22Rv1 (cell line): ENCODE measurements at regions not wholly inside any gene's neighbourhood (a gene's known extent, or its start where the extent isn't known, plus 50 kb on each side); places are given as distances from the start of the nearest gene placed in this dataset.

Experiments
- ZFX ChIP-seq: fragments of 450-650 bp; IDR thresholded peaks from 2 replicates; pipeline ENCODE4 v1.6.1; 2017; ENCODE audit warnings: antibody characterized with exemption, borderline replicate concordance
- TF ChIP-seq, protein P1 (sequence below): fragments of 450-650 bp; IDR thresholded peaks from 2 replicates; pipeline ENCODE4 v1.5.1; 2017; ENCODE audit warnings: mild to moderate bottlenecking

- TF ChIP-seq, protein P1, sequence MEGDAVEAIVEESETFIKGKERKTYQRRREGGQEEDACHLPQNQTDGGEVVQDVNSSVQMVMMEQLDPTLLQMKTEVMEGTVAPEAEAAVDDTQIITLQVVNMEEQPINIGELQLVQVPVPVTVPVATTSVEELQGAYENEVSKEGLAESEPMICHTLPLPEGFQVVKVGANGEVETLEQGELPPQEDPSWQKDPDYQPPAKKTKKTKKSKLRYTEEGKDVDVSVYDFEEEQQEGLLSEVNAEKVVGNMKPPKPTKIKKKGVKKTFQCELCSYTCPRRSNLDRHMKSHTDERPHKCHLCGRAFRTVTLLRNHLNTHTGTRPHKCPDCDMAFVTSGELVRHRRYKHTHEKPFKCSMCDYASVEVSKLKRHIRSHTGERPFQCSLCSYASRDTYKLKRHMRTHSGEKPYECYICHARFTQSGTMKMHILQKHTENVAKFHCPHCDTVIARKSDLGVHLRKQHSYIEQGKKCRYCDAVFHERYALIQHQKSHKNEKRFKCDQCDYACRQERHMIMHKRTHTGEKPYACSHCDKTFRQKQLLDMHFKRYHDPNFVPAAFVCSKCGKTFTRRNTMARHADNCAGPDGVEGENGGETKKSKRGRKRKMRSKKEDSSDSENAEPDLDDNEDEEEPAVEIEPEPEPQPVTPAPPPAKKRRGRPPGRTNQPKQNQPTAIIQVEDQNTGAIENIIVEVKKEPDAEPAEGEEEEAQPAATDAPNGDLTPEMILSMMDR, result no peak
- no peak for TF ChIP-seq ZFX
These were observed 295.7 kb downstream of the SOX2 start for GRCh38 chr3:182007441-182007840.
